Left renal cortex interstitium (tissue), 4 donors: ENCODE measurements at regions not wholly inside any gene's neighbourhood (a gene's known extent, or its start where the extent isn't known, plus 50 kb on each side); places are given as distances from the start of the nearest gene placed in this dataset.
"Not testable (repeated sequence)": the region's sequence is repeated elsewhere in the genome, so short reads cannot be mapped to it uniquely, and the experiment has no call there.

ENCODE experiments used
- DNase-seq, 4 donors: peaks; one replicate each; pipeline ENCODE4 v3.0.0-alpha.2; 2013; ENCODE audit warnings: low read depth in 4 of 4, low spot score in 2 of 4, missing footprints in 1 of 4

DNA sequence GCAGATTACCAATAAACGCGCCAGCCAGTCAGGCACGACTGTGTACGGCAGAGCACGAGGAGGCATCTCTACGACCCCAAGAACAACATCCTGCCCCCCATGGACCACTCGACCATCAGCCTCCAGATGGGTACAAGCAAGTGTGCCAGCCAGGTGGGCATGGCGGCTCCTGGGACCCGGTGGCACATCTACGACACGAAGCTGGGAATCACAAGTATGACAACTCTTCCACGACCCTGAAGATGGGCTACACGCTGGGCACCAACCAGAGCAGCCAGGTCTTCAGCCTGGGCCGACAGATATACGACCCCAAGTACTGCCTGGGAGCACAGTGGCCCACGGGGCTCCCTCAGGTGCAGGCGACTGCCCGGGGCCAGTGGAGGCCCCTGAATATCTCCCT lies 217.6 kb downstream of the POTED start:
- no peak for DNase-seq

DNA sequence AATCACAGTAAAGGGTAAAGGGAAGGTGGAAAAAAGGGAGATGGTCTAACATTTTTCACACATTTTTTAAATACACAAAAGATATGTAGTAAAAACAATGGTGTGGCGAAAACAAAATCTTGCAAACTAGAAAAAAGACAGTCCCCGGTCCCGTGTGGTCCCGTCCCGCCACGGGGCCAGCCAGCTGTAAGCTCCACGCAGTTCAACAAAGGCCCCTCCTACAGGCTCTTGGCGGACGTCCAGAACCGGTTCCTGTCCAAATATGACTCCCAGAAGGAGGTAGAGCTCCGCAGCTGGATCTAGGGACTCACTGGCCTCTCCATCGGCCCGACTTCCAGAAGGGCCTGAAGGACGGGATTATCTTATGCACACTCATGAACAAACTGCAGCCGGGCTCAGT lies 216.9 kb downstream of the POTED start:
- not testable (repeated sequence) for DNase-seq

DNA sequence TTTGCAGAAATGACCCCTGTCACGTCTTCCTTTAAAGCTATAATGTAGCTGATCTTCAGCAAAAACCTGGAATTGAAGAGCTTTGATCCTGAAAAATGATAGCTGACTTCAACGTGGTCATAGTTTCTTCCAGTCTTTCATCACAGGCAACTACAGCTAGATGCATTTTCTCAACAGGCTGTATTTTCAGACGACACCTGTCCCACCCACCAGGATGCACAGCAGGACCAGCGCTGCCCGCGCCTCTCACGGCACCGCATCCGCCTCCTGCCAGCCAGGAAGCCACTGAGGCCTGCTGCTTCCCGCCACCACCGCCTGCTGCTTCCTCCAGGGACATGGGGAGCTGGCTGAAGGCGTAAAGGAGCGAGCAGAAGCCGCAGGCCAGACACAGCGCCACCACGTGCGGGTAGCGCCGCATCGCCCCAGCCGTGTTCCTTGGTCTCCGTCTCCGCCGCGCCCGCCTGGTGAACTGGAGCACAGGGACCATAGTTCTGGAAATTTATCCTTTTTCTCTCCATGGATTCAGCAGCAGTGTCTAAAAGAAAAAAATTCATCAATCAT lies 215.7 kb downstream of the POTED start:
- not testable (repeated sequence) for DNase-seq

DNA sequence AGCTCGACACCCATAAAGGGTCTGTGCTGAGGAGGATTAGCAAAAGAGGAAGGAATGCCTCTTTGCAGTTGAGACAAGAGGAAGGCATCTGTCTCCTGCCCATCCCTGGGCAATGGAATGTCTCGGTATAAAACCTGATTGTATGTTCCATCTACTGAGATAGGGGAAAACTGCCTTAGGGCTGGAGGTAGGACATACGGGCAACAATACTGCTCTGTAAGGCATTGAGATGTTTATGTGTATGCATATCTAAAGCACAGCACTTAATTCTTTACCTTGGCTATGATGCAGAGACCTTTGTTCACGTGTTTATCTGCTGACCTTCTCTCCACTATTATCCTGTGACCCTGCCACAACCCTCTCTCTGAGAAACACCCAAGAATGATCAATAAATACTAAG lies 210.7 kb downstream of the POTED start:
- not testable (repeated sequence) for DNase-seq

DNA sequence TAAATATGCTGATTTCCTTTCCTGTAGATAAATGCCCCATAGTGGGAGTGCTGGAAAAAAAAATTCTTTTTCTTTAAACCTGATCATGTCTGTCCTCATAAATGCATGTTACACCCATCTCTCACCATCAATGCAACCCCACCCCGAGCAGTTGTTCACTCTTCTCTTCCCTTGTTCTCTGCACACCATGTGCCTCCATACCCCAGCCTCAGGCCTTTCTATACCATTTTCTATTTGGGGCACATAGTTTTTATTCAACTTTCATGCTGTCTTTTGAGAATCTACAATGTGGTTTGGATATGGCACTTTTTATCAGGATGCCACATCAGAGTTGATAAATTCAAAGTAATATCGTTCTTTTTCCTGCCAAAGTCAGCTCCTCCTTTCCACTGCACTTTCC lies 202.6 kb downstream of the POTED start:
- DNase-seq = not testable (repeated sequence)

DNA sequence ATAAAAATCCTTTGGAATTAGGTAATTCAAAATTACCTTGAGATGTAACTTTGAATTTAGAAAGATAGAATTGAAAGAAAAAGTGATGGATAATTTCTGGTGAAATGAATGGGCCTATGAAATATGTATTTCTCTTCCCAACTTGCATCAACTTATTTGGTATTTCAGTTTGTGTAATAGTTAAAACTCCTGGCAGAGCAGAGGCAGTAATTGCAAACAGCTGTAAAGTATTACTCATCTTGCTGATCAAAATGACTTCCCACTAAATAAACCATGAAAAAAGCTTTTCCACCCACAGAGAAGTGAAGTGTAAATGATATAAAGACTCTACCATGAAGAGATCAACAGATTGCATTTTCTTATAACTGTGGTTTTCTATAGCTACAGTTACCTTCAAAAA lies 201.0 kb downstream of the POTED start:
- not testable (repeated sequence) for DNase-seq

DNA sequence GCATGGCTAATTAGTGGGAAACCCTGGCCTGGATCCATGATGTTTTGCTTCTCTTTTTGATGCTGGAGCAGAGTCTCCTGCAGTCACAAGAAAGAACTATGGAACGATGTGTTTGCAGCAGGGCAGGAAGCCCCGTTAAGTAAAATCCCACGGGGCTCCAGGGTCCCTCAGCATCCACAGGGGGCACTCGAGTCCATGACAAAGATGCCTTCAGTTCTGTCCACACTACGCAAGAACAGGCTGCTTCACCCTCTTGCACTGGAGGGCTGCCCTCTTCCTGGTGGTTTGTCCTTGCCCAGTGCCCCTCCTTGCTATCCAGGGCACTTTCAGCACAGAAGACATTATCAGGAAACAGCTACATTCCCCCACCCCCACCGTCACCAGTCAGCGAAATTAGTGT lies 196.9 kb downstream of the POTED start:
- DNase-seq = not testable (repeated sequence)

DNA sequence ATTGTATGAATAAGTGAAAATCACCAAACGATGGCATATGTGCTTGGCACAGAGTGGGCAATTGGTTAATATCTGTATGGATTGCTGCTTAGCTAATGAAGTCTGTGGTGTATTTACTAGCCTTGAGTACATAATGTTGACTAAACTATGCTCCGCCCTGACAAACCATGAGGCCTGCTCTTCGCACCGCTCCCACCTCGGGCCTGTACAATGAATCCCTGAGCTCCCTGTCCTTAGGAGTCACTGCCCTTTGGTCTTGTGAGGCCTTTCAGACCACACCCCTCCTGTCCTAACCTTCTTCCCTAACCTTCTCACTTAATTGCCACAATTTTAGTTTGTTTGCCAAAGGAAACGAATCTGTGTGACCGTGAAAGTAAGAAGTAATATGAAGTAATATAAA lies 193.2 kb downstream of the POTED start:
- not testable (repeated sequence) for DNase-seq
